Common myeloid progenitor, CD34-positive (primary cell): ENCODE measurements at regions not wholly inside any gene's neighbourhood (a gene's known extent, or its start where the extent isn't known, plus 50 kb on each side); places are given as distances from the start of the nearest gene placed in this dataset.

ENCODE experiments used
- CTCF ChIA-PET: fragments of 350-600 bp; sonication (Branson Sonifier 250); formaldehyde crosslinking; loops from one replicate; lab custom pipeline; 2021; ENCODE audit warnings: antibody characterized with exemption; lab: Charles Lee
- POLR2A ChIA-PET: fragments of 350-600 bp; sonication (Branson Sonifier 250); formaldehyde crosslinking; loops from one replicate; lab custom pipeline; 2021; ENCODE audit warnings: antibody characterized with exemption; lab: Charles Lee
- DNase-seq, 3 donors: peaks; one replicate each; pipeline versions ENCODE4 v3.0.0 to v3.0.0-alpha.2; 2013
- H3K27ac ChIP-seq, 2 experiments: 1 replicate in 1 of 2; 2 replicates in 1 of 2; pipeline ENCODE4 v1.7.0; 2013; ENCODE audit warnings: inconsistent platforms in 2 of 2, low read length in 2 of 2, mild to moderate bottlenecking in 2 of 2, low read depth in 1 of 2, moderate library complexity in 1 of 2; ENCODE audit not compliant: severe bottlenecking in 2 of 2, insufficient read depth in 1 of 2, poor library complexity in 1 of 2
- H3K27me3 ChIP-seq, 5 experiments: replicated peaks in 2 of 5; 1 replicate in 3 of 5; 2 replicates in 2 of 5; pipeline versions ENCODE4 v1.6.1 to v1.7.0; 2013; ENCODE audit warnings: low read length in 4 of 5, mild to moderate bottlenecking in 2 of 5, moderate library complexity in 2 of 5, inconsistent platforms in 1 of 5; ENCODE audit not compliant: insufficient read depth in 5 of 5, control insufficient read depth in 4 of 5
- H3K36me3 ChIP-seq, 4 experiments: 1 replicate in 2 of 4; 2 replicates in 2 of 4; pipeline versions ENCODE4 v1.6.1 to v1.7.0; 2013; ENCODE audit warnings: low read length in 3 of 4, control low read depth in 1 of 4, mild to moderate bottlenecking in 1 of 4; ENCODE audit not compliant: control insufficient read depth in 4 of 4, insufficient read depth in 4 of 4
- H3K4me1 ChIP-seq, 4 experiments: 1 replicate in 3 of 4; 2 replicates in 1 of 4; pipeline versions ENCODE4 v1.6.1 to v1.7.1; 2013; ENCODE audit warnings: low read length in 3 of 4, mild to moderate bottlenecking in 3 of 4, control low read depth in 1 of 4, inconsistent platforms in 1 of 4, moderate library complexity in 1 of 4; ENCODE audit not compliant: control insufficient read depth in 4 of 4, insufficient read depth in 4 of 4; ENCODE audit errors: control extremely low read depth in 1 of 4
- H3K4me3 ChIP-seq, 7 experiments: 1 replicate in 4 of 7; 2 replicates in 3 of 7; pipeline versions ENCODE4 v1.5.1 to v1.7.0; 2013; ENCODE audit warnings: mild to moderate bottlenecking in 7 of 7, low read length in 6 of 7, moderate library complexity in 6 of 7, inconsistent platforms in 2 of 7, low read depth in 2 of 7, control low read depth in 1 of 7; ENCODE audit not compliant: insufficient read depth in 4 of 7, control insufficient read depth in 1 of 7; ENCODE audit errors: extremely low read depth in 1 of 7
- H3K9me3 ChIP-seq, 5 experiments: 1 replicate in 4 of 5; 2 replicates in 1 of 5; pipeline versions ENCODE4 v1.6.1 to v1.7.1; 2013; ENCODE audit warnings: low read length in 4 of 5, mild to moderate bottlenecking in 2 of 5, inconsistent platforms in 1 of 5, low read depth in 1 of 5, moderate library complexity in 1 of 5; ENCODE audit not compliant: control insufficient read depth in 4 of 5, insufficient read depth in 2 of 5; ENCODE audit errors: control extremely low read depth in 1 of 5
- WGBS: methylation state at CpG from one replicate; pipeline ENCODE4 v1.1.5; 2013; ENCODE audit not compliant: insufficient coverage; 5-methylcytosine and 5-hydroxymethylcytosine counted together

DNA sequence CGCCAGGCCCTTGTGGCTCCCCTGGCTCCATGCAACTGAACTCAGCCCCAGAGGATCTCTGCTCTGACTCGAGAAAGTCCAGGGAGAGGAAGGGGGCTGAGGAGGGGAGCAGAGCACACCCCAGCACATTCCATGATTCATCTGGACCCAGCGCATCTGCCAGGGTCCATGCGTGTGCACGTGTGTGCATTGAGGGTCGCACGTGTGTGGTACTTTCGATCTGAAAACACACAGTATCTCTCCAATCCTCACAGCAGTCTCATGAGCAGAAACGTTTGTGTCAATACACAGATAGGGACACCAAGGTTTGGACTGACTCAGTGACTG lies 146.4 kb upstream of the ID2 start:
- H3K27ac ChIP-seq: no peak overlapping the region
- peak in 1 of 3 donors; percentile 27 for DNase-seq
- 78% methylated on average over 5 of the region's 9 CpGs for WGBS
- no peaks in the 10 kb centered on the region for H3K27me3 ChIP-seq
- peaks cover 0 to 18% (median 2%) of the 10 kb centered on the region in 5 experiments for H3K9me3 ChIP-seq
- ChIA-PET POLR2A (interaction anchor here (0.7 to 2.3 kb wide), 3 partner anchors 9 to 13 kb away, joined by 3 to 11 read pairs (median 4); no protein-coding TSS in a partner anchor), CTCF (interaction anchor here (1.1 to 4.5 kb wide), 3 partner anchors 9 to 16 kb away, joined by 3 to 24 read pairs (median 7); no protein-coding TSS in a partner anchor)
- H3K36me3 ChIP-seq: no peaks in the 10 kb centered on the region
- peaks cover 10 to 67% (median 64%) of the 10 kb centered on the region in 4 experiments for H3K4me1 ChIP-seq
- H3K4me3 ChIP-seq: peak overlapping the region in 3 of 7 experiments; percentile 0 to 22 (median 4)

DNA sequence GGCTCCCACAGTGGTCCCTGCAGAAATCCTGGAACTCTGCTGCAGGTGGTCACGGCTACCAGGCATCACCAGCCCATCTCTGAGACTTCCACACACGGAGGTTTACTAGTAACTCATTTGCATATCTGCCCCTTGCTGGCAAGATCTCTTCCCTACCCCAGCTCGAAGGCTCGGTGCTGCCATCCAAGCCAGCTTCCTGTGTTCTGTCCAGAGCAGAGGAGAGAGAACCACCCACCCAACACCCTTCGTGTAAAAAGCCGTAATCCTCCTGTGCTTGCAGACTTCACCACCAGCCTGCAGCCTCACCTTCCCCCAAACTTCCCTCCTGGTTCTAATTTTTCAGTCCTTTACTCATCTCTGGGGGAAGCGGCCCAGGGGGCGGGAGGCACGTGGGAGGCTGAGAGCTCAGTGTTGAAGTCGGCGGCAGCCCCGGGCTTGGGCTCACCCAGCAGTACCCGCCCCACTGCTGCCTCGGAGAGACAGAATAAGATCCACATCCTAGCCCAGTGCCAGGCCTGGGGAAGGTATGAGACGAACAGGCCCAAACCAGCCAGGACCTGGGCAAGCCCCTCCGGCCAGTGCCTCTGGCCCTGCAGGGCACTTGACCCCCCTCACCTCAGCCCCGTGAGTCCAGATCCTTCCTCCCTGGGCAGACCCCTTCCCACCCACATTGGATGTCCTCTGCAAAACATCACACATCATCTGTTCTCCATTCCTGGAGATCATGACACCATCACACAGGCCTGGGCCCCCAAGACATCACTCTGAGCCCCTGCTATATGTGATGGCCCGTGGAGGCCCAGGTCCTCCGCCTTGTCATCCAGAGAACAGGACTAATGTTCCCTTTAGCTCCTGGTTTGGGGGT lies 145.8 kb upstream of the ID2 start:
- CTCF ChIA-PET: interaction anchor here (0.6 to 4.5 kb wide), 4 partner anchors 8 to 177 kb away, joined by 4 to 24 read pairs (median 4); no protein-coding TSS in a partner anchor

DNA sequence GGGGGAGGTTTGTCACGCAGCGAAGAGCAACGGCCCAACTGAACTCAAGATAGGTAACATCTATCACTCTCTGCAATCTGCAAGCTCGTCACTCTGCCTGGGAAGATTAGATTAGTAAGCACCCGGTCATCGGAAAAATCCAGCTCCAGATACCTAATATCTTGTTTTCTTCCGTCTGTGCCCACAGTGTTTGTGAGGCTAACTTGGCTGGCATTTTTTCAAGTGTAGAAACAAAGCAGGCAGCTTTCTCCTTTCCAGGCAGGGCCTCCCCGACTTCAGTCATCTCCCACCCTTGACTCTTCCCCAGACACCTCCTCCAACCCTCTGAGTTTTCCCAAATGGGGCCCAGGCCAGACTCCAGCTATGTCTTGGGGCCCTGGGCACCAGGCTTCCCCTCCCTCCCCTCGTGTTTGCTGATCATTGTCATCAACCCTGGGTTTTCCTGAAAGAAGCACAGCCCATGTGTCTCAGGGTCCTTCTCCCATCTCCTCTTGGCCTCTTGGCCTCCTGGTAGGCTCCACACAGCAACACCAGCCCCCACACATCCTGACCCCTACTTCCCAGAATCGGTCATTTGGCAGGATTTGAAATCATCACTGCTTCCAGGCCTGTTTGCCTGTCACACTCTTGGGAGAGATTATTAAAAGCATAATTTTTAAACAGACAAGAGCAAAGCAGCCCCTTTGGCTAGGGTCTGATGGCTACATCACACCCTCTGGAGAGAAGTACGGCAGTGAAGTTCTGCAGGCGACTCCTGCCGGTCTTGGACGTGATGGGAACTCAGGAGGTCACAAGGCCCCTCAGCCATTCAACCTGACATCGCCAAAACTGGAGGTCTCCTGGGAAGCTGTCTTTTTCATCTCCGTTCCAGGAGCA lies 144.9 kb upstream of the ID2 start:
- no peaks in the 10 kb centered on the region for H3K36me3 ChIP-seq
- 77% methylated on average over 13 of the region's 16 CpGs for WGBS
- peaks cover 0 to 7% (median 0%) of the 10 kb centered on the region in 5 experiments for H3K9me3 ChIP-seq
- H3K27ac ChIP-seq: no peak overlapping the region
- ChIA-PET CTCF (interaction anchor here (0.6 to 2.5 kb wide), 6 partner anchors 8 to 178 kb away, joined by 3 to 8 read pairs (median 4); no protein-coding TSS in a partner anchor), POLR2A (no interaction called here)
- H3K27me3 ChIP-seq: no peaks in the 10 kb centered on the region
- no peak overlapping the region for H3K4me3 ChIP-seq
- peaks cover 13 to 82% (median 79%) of the 10 kb centered on the region in 4 experiments for H3K4me1 ChIP-seq
- no peak for DNase-seq

More for the DNA sequence above, 145.8 kb upstream of the ID2 start:
- Histone ChIP-seq H3K27me3 (no peaks in the 10 kb centered on the region), H3K4me3 (peak overlapping the region in 2 of 7 experiments; percentile 4 to 22), H3K27ac (no peak overlapping the region), H3K4me1 (peaks cover 11 to 73% (median 70%) of the 10 kb centered on the region in 4 experiments), H3K9me3 (peaks cover 0 to 15% (median 2%) of the 10 kb centered on the region in 5 experiments), H3K36me3 (no peaks in the 10 kb centered on the region)
- WGBS: 66% methylated on average over 16 of the region's 19 CpGs
- peak in 2 of 3 donors; percentile 41 to 44 for DNase-seq
- POLR2A ChIA-PET: no interaction called here

DNA sequence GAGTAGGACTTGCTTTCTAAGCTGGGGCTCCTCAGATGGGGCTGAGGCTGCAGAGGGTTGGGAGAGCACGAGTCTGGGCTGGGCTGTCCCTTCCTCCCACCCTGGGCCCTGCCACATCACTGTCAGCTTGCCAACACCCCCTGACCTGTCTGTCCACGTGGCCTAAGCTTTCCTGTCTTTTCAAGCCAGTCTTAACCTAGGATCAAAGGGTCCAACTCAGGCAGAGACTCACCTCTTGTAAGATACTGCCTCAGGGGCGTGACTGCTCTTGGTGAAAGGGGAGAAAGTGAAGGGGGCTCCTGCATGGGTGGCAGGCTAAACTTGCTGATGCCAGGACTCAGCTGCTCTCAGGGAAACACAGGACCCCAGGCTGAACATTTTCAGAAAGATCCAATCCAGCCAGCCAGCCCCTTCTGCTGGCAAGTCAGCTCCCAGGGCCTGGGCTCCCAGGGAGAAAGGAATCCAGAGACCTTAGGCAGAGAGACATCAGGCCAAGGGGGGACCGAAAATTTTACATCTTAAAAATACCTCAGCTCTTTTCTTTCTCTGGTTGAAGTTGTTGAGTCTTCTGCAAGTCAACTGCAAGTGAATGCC lies 144.2 kb upstream of the ID2 start:
- H3K36me3 ChIP-seq: no peaks in the 10 kb centered on the region
- H3K4me1 ChIP-seq: peaks cover 20 to 89% (median 86%) of the 10 kb centered on the region in 4 experiments
- peaks cover 0 to 4% (median 0%) of the 10 kb centered on the region in 5 experiments for H3K9me3 ChIP-seq
- H3K4me3 ChIP-seq: no peak overlapping the region
- no peaks in the 10 kb centered on the region for H3K27me3 ChIP-seq
- WGBS: 85% methylated on average over 3 of the region's 4 CpGs
- ChIA-PET CTCF (interaction anchor here (0.8 to 3.9 kb wide), 6 partner anchors 9 to 104 kb away, joined by 3 to 16 read pairs (median 5); no protein-coding TSS in a partner anchor), POLR2A (interaction anchor here (0.9 to 1.0 kb wide), 2 partner anchors 141 to 144 kb away, joined by 3 to 4 read pairs; partner anchors contain the start of gene ID2)
- no peak overlapping the region for H3K27ac ChIP-seq
- no peak for DNase-seq

DNA sequence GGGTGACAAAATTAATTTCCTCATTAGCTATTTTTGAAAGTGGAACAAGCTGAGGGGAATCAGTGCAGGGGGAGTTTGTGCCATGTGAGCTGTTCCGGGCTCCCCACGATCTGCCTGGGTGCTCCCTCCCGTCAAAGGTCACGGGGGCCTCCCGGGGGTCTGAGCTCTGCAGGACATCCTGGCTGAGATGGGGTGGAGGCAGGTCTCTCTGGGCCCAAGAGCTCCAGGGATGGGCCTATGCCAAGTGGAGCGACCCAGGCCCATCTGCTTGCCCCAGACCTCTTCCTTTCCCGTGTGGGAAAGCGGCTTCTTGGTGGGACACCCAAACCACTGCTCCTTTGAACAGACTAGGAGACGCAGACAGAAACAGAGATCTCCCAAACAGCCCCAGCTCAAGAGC lies 143.3 kb upstream of the ID2 start:
- H3K9me3 ChIP-seq: no peaks in the 10 kb centered on the region
- WGBS: 43% methylated on average over 7 of the region's 9 CpGs
- no peak overlapping the region for H3K4me3 ChIP-seq
- no peaks in the 10 kb centered on the region for H3K36me3 ChIP-seq
- H3K4me1 ChIP-seq: peaks cover 24 to 98% (median 94%) of the 10 kb centered on the region in 4 experiments
- no peak overlapping the region for H3K27ac ChIP-seq
- no peaks in the 10 kb centered on the region for H3K27me3 ChIP-seq
- ChIA-PET CTCF (interaction anchor here (0.6 to 3.9 kb wide), 6 partner anchors 13 to 247 kb away, joined by 3 to 16 read pairs (median 5); no protein-coding TSS in a partner anchor), POLR2A (interaction anchor here (0.9 to 2.0 kb wide), 3 partner anchors 44 to 143 kb away, joined by 3 to 5 read pairs (median 4); partner anchors contain the start of gene ID2)
- DNase-seq: no peak

DNA sequence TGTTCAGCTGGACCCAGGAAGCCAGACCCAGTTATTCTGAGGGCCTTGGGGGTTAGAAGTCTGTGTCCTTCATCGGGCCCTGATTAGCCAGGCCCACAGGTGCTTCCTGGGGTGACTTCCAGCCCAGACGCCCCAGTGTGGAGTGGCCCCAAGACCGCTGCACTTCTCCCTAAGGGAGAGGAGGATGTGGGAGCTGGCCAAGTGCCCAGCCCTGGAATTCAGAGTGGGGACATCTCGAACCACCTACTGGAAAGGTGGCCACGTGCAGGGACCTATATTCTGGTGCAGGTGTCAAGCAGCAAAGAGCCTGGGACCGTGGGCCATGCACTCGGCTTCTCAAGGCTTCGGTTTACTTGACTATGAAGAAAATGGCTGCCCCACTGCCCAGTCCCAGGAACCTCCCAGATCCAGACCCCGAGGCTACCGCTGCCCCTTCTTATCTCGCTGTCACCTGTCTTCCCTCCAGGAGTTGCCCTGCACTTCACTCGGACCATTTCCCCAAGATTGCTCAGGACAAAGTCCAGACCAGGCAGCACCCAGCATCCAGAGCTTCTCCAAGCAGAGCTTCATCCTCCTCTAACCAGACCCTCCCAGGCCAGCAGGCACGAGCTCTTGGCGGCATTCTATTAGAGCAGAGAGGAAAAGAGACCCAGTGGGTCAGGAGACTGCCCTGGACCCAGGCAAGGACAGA lies 142.8 kb upstream of the ID2 start:
- CTCF ChIA-PET: interaction anchor here (0.6 to 3.9 kb wide), 12 partner anchors 7 to 248 kb away, joined by 3 to 16 read pairs (median 4); no protein-coding TSS in a partner anchor
- 61% methylated on average over 12 of the region's 14 CpGs for WGBS
- H3K4me1 ChIP-seq: peaks cover 24 to 100% (median 98%) of the 10 kb centered on the region in 4 experiments

More for the DNA sequence above, 142.8 kb upstream of the ID2 start:
- Histone ChIP-seq H3K27ac (no peak overlapping the region), H3K27me3 (no peaks in the 10 kb centered on the region), H3K36me3 (no peaks in the 10 kb centered on the region), H3K9me3 (no peaks in the 10 kb centered on the region), H3K4me3 (no peak overlapping the region)
- POLR2A ChIA-PET: interaction anchor here (0.6 to 2.0 kb wide), 5 partner anchors 44 to 237 kb away, joined by 3 to 5 read pairs (median 3); partner anchors contain the start of gene ID2
- peak in 1 of 3 donors; percentile 29 for DNase-seq
